GM18861 (cell line): ENCODE measurements at regions not wholly inside any gene's neighbourhood (a gene's known extent, or its start where the extent isn't known, plus 50 kb on each side); places are given as distances from the start of the nearest gene placed in this dataset.
"Not testable (repeated sequence)": the region's sequence is repeated elsewhere in the genome, so short reads cannot be mapped to it uniquely, and the experiment has no call there.

Experiments used
- ATAC-seq: cut with Tn5 transposase; IDR thresholded peaks from one replicate; pipeline ENCODE4 v1.9.1; 2021; ENCODE audit not compliant: unreplicated experiment

DNA sequence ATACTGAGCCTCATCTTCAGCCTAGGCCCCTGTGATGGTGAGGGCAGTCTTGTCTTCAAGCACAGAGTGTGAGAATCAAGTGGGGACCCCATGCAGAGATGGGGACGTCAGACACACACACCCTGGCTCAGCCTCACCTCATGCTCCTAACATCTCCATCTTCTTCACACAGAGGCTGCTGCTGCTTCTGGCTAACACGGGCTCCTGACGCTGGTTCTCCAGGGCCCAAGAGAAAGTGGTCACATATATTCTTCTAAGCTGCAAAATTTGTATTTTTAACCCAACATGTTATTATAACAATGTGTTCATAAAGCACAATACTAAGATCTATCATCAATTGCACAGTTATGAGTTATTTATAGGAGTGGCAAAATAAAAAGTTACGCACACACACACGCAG, 101.2 kb downstream of the VPREB1 start:
- no peak for ATAC-seq

GRCh38 chr22:22346401-22347107, 102.0 kb downstream of the VPREB1 start:
- ATAC-seq = no peak

- ATAC-seq = no peak
These were observed 103.7 kb downstream of the VPREB1 start for GRCh38 chr22:22348127-22348814.

DNA sequence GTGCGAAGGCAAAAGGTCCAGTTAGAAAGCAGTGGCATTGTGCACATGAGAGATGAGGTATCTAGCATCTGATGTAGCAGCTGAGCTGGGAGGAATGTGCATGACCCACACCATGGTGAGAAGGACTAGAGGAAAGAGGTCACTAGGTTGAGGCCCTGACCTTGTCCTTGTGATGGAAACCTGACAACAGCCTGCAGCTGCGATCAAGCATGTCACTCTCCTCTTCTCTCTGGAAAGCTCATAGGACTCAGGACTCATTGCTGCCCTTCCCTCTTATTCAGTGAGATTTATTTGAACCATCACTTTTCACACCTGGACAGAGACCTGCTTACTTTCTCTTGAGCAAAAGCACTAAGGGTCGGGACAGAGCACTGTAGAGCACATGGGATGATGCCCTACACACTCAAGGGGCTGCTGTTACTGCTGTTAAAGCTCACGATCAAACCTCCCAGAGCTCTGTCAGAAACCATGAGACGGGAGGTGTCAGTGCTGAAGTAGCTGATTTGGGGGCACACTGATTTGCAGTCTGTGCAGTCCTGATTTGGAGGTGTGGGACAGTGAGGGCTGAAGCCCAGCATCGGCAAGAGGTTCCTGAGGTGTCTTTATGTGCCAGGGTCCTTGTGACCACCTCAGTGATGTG, 104.3 kb downstream of the VPREB1 start:
- no peak for ATAC-seq

DNA sequence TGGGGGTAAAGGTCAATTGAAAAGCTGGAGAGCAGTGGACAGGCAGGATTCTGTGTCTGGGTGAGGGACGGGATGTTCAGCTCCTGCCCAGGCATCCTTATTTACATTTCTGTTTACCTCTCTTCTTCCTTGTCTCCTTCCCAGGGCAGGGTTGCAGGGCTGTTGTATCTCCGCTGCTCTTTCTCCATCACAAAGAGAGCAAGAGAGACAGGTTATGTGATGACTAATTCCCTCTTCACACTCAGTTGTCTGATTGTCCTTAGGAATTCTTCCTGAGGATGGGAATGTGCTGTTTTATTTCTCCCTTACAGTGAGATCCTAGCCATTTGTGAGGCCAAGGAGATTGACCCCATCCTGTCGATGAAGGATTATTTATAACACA, 104.9 kb downstream of the VPREB1 start:
- ATAC-seq = no peak

DNA sequence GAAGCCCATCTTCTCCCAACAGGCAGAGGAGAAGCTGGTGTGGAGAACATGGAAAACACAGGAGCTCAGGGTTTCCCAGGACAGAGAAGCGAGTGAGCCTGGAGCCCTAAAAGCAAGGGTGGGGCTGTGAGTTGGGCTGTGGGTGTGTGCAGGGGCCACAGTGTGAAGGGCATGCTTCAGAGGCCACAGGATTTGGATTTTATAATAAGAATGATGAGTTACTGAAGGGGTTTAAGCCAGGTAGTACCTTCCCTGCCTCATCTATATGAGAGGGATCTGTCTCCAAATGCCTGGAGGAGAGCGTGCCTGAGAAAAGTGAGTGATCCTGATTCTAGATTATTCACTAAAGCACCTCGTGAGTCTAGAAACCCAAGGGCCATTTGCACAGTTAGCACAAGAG, 106.8 kb downstream of the VPREB1 start:
- ATAC-seq = no peak

GRCh38 chr22:22352371-22352999, 107.9 kb downstream of the VPREB1 start:
- no peak for ATAC-seq

- no peak for ATAC-seq
These were observed 110.7 kb downstream of the VPREB1 start for GRCh38 chr22:22355096-22355834.

GRCh38 chr22:22357024-22357883, 112.7 kb downstream of the VPREB1 start:
- ATAC-seq = no peak

GRCh38 chr22:22358152-22358551, 113.6 kb downstream of the VPREB1 start:
- ATAC-seq = no peak

DNA sequence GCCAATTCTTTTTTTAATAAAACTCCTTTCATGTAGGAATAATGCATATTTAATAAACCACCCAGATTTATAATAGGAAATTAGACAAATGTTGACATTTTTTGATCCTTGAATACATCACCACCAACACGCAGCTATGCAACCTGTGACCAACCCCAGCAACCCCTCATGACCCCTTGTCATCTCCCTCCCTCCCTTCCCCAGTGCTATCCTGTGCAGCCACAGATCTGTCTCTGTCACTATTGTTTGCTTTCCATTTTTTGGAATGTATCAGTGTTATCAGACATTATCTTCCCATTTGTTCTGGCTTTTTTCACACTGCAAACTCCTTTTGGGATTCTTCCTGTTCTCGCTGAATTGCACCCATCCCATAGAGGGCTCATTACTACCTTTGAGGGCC, 114.1 kb downstream of the VPREB1 start:
- no peak for ATAC-seq

DNA sequence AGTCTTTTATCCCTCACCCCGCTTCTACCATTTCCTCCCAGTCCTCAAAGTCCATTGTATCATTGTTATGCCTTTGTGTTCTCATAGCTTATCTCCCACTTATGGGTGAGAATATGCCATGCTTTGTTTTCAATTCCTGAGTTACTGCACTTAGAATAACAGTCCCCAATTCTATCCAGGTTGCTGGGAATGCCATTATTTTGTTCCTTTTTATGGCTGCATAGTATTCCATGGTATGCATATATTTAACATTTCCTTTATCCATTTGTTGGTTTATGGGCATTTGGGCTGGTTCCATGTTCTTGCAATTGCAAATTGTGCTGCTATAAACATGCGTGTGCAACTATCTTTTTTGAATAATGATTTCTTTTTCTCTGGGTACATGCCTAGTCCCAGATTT, 114.9 kb downstream of the VPREB1 start:
- ATAC-seq = no peak

- no peak for ATAC-seq
These were observed 115.4 kb downstream of the VPREB1 start for GRCh38 chr22:22360014-22360413.

GRCh38 chr22:22362311-22362710, 117.7 kb downstream of the VPREB1 start:
- no peak for ATAC-seq

GRCh38 chr22:22362936-22363335, 118.3 kb downstream of the VPREB1 start:
- no peak for ATAC-seq

GRCh38 chr22:22364207-22364606, 119.6 kb downstream of the VPREB1 start:
- ATAC-seq = no peak

DNA sequence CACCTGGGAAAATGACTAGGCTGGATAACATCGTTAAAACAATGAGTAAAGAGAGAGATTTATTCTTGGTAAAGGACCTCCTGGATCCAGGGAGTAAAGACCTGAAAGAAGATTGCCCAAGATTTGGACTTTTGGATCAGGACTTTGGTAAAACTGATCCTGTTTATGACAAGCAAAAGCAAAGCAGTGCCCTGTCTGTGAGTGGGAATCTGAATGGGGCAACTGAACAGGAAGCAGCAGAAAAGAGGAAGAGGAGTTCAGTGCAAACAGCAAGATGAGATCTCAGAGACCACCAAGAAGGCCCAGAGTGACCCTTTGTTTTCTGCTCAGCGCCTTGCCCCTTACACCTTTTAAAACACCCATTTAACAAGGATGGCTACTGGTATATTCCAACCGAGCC, 122.0 kb downstream of the VPREB1 start:
- no peak for ATAC-seq

- ATAC-seq = no peak
These were observed 123.9 kb downstream of the VPREB1 start for GRCh38 chr22:22368516-22368915.

DNA sequence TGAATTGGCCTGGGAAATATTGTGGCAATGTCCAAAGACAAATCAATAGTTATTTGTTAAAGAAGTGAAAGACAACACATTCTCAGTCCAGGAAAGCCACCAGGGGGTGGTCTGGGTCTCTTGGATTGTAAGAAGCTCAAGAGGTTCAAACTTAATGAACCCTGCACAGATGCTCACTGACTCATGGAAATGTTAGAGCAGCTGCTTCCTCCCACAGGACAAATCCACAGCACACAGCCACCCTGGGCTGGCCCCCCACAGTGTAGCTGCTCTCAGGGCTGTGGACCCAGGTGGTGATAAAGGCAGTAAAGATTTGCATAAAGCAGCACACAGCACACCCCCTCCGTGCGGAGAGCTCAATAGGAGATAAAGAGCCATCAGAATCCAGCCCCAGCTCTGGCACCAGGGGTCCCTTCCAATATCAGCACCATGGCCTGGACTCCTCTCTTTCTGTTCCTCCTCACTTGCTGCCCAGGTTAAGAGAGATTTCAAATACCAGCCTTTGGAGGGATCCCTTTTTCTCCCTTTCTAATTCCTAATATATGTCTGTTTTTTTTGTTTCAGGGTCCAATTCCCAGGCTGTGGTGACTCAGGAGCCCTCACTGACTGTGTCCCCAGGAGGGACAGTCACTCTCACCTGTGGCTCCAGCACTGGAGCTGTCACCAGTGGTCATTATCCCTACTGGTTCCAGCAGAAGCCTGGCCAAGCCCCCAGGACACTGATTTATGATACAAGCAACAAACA, 124.8 kb downstream of the VPREB1 start:
- ATAC-seq = not testable (repeated sequence)

GRCh38 chr22:22369964-22370270, 125.3 kb downstream of the VPREB1 start:
- no peak for ATAC-seq
